Renal pelvis (tissue), 1 donor: ENCODE measurements at regions not wholly inside any gene's neighbourhood (a gene's known extent, or its start where the extent isn't known, plus 50 kb on each side); places are given as distances from the start of the nearest gene placed in this dataset.

Experiments
- DNase-seq: peaks from one replicate; pipeline ENCODE4 v3.0.0-alpha.2; 2013

DNA sequence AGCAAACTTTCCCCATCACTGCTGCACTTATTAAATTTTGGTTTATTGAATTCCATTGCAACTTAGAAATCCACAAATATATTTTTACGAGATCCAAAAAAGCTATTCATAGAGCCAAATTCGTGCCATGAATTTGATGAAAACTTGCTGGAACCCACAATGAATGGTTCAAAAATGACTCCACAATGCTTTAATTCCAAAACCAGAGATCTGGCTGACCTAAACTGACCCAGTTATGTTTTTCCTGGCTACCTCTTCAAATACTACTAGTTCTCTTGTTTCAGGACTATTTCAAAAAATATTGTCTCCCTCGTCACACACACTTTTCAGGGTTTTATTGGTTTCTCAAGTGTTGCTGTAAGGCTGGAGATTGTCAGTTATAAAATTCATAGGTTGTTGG is 474.8 kb downstream of the PDGFC start:
- no peak for DNase-seq

DNA sequence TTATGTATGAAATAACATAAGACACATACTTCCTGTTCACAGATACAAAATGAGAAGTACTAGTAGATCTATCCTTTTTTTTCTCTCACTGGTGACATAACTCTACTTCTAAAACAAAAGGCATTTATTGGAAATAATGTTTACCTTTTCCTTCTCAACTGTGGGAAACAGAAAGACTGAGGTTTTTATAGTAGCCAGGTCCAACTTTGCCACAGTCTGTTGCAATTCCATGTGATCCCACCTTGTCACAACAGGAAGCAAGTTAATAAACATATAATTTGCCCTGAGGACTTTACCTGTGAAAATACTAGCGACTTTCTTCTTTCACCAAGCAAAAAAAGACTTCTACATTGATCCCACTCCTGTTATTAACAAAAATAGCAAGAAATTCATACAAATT is 475.8 kb downstream of the PDGFC start:
- DNase-seq = no peak

DNA sequence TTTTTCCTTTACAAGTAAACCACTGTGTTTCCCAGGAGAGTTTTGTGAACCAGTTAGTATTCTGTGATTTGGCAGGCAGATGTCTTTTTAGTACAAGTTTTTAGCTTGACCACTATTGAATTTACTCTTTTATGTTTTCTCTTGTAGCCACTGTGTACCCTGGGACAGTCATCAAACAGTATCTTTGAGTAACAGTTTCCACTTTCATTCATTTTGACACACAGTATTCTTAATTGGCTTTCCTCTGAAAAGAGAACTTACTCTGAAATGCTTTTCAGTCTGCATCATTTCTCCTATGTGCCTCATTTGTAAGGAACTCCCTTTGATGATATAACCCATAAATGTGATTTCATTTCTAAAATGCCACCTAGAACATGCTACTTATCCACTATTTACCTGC is 476.5 kb downstream of the PDGFC start:
- no peak for DNase-seq

DNA sequence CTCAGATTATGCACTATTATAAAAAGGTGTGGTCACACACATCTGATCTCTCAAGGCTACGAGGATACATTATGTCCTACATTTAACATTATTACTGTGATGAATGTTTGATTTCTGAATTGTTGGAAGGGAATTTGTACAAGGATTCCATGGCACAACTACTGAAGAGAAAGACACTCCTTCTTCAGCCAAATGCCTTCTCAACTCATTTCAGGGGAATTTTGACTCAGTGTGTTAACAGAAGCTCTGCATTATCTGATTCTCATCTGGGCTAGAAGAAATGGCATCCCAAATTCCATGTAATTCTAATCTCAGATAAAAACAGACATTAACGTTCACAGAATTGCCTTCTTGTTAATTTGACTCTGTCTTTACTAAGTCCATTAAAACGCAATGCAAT is 477.7 kb downstream of the PDGFC start:
- no peak for DNase-seq

DNA sequence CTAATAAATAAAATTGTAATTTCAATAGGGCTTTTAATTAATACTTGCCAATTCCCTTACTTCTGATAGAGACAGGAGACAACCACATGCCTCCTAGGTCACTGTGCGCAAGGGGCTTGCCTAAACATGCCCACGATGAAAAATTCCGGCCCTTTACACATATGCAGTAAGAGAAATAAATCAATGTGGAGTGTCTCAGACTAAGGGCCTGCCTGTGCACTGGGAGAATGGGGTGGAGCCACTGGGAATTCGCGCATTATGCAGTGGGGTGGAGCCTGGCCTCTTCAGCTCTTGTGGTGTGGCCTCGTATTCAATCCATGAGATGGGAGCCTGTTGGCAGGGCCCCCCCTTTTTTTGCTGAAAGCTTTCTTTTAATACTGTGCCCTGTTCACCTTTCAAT is 484.5 kb downstream of the PDGFC start:
- DNase-seq = no peak

DNA sequence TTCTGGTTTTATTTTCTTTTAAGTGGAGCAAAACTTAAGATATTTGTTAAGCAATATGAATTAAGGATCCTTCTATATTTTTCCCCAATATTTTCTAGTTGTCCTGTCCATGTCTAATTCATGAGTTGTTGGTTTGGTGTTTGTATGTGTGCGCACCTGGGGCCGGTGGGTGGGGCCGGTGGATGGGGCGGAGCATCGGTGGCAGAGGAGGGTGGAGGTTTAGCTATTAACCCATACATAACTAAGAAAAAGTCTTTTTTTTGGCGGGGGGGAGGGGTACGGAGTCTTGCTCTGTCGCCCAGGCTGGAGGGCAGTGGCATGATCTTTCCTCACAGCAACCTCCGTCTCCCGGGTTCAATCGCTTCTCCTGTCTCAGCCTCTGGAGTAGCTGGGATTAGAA is 489.8 kb downstream of the PDGFC start:
- DNase-seq = no peak

DNA sequence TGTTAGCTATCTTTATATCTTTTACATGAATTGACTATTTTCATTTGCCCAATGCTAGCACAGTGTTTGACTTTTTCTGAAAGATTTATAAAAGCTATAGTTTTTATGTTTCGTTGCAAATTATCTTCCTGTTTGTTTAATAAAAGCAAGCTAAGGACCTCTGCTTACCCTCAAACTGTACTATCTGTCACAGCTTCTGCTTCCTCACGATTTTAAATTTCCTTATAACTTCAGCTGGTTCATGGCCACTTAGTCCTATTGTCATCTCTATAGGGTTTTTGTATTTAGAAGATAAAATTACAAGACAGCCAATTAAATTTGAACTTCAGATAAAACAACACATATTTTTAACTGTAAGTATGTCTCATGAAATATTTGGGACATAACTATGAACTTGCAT is 494.0 kb downstream of the PDGFC start:
- no peak for DNase-seq

DNA sequence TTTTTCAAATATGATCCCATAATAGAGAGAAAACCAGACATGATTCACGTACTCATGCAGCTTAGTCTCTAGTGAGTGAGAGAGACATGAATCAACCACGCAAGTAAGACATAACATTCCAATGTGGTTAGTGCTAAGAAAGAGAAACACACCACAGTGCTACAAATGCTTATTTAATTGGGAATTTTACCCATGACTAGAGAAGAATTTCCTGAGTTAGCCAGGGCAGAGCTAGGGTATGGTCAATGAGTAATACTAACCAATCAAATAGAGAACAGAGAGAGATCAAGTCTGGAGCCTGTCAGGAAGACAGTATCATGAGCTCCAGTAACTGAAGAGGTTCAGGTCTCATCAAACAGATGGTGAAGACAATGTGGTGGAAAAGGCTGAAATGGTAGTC is 495.2 kb downstream of the PDGFC start:
- DNase-seq = no peak

DNA sequence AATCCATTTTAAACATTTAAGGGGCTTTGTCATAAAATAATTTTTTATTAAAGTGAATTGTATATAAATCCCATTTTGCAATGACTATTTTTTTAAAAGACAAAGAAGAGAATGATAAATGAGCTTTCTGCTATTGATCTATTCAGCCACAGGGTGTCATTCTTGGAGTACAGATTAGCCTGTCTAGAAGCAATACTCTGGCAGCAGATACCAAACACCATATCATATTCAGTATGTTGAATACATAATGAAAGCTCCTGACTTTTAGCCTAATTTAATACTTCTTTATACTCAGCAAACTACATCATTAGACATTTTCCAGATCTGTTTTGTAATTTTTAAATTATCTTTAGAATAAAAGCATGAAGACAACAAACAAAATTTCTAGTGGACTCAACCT is 496.3 kb downstream of the PDGFC start:
- DNase-seq = peak; percentile 21

DNA sequence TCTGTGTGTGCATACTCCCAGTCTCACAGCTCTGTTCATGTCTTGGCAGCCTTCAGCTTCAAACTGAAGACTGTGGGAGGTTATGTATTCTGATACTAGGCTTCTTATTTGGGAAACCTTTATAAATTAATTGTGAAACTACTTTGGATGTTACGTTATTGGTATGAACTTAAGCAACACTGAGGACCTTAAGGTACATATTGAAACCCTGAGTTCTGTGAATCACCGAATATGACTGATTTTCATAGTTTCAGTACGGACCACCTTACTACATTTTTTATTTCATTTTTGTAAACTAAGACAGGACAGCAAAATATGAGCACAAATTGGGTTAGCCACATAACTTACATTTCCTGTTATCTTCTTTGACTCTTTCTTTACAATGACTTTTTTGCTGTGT is 498.4 kb downstream of the PDGFC start:
- DNase-seq = no peak

DNA sequence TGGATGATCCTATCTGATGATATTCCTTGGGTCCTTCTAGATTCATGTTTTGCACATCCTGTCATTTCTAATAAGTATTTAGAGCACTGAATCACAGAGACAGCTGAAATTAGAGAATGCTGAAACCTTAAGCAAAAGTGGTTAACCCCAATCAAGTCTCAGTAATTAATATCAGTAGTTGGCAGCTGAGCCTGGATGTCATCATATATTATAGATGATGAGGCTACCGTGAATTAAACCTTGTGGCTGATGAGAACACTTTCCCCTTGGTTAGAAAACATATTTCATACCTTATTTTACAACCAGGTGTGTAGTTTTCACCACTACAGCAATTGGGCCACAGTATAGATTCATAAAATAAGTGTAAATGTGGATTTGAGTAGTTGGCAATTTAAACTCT is 499.0 kb downstream of the PDGFC start:
- no peak for DNase-seq

DNA sequence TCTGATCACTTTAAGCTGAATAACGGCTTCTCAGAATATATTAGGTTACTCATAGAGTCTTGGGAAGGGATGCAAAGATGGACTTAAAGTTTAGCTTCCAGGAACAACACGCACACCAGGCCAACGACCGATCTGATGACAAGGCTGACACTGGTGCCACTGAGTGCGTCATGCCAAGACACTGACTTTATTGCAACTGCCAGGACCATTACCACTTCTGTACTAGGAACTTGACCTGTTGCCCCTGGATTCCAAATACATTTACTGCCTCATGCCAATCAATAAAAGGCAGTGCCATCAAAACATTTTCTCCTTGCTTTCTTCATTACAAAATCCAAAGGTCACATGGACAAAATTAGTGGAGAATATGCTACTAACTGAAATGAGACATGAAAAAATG is 505.9 kb upstream of the CTSO start:
- no peak for DNase-seq

DNA sequence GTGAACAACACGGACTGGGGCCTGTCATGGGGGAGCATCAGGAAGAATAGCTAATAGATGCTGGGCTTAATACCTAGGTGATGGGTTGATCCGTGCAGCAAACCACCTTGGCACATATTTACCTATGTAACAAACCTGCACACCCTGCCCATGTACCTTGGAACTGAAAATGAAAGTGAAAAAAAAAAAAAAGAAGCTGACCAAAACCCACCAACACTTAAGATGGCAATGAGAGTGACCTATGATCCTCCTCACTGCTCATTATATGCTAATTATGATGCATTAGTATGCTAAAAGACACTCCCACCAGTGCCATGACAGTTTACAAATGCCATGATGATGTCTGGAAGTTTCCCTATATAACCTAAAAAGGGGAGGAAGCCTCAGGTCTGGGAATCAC is 503.2 kb upstream of the CTSO start:
- DNase-seq = no peak

DNA sequence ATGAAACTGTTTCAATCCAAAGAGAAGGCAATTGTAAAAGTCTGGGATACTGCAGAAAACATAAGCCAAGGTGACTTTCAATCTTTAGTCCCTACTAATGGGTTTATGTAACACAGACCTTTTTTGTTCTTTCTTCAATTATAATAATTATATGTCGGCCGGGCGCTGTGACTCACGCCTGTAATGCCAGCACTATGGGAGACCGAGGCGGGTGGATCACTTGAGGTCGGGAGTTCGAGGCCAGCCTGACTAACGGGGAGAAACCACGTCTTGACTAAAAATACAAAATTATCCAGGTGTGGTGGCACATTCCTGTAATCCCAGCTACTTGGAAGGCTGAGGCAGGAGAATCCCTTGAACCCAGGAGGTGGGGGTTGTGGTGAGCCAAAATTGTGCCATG is 489.8 kb upstream of the CTSO start:
- DNase-seq = no peak

DNA sequence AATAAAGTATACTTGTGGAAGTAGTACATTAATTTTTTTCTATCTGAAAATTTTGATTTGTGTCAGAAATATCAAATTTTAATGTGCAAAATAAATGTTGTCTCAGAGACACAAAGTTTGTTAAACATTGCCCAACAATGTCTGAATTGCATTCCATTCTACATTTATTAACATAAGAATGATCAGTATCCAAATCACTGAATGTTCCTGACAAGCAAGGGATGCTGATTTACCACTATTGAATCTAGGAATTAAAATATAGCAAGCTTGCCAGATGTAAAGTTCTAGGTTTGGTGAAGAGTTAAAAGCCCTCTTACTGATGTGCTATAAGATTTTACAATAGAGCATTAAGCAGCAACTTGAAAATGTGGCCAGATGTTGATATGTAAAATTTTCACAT is 489.2 kb upstream of the CTSO start:
- DNase-seq = no peak

DNA sequence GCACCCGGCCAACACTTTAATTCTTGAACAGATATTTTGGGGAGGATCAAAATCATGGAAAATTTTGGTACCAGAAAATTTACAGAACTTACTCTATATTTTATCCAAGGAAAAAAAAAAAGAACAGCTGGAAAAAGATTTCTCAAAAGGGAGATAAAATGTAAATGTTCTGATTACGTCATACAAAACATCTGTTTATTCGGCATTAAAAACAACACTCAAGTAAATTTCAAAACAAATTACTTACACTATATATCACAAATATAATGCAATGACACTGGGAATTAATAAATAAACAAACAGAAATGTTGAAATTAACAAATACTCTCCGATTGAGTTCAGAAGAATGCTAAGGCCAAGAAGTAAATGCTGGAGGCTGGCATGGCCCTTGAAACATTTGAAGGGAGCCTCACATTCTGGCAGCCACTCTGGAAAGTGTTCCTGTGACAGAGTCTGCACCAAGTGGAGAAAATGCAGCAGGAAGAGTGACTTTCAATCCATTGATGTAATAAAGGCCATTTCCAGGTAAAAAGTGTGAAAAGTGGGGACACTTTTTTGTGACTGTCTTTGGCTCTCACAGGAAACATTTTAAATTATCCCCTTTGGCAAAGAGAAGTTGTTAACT is 486.0 kb upstream of the CTSO start:
- no peak for DNase-seq

DNA sequence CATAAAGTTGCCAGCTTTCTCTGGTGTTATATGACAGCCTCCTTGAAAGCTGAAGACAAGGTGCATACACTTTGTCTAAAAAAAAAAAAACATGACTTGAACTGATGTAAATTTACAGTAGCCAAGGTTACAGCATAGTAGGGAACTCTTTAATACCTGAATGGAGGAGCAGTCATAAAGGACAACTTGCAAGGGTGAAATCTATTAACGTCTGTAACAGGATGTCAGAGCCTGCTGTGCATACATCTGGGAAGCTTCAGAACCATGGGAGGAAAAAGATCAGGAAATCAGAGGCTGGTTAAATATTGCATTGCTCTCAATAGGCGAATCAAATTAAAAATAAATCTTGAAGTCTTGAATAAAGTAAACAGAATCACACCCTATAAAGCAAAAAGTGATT is 484.0 kb upstream of the CTSO start:
- DNase-seq = no peak

DNA sequence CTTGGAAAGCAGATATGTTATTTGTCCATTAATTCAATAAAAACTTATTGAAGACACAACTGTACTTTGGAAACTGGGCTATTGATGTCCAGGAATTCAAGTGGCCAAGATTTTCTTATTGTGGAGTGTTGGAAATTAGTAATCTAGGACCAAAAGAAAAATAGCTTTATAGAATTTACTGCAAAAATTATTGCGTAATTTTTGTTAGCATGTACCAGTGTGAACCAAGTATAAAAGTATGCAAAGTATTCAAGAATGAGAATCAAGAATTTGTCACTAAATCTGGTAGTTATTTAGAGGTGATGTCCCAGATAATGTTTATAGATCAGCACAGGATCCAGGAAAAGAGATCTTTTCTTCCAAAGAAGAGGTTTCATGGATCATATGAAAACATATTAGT is 468.9 kb upstream of the CTSO start:
- DNase-seq = no peak

DNA sequence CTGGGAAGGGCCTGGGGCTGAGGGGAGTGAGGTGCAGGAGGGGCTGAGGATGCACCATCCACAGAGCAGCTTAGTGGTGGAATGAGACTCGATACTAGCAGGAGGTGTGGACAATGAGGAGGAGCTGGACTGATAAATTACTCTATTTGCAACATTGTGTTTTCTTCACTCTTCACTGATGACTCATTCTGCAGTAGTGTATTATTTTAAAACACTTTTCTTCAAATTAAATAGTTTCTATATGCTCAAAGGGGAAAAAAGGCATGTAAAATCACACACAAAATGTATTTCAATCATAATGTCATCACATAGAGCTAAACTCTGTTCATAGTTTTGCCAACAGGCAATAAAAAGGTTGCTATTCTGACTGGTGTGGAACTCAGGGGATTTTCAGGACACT is 467.0 kb upstream of the CTSO start:
- no peak for DNase-seq

DNA sequence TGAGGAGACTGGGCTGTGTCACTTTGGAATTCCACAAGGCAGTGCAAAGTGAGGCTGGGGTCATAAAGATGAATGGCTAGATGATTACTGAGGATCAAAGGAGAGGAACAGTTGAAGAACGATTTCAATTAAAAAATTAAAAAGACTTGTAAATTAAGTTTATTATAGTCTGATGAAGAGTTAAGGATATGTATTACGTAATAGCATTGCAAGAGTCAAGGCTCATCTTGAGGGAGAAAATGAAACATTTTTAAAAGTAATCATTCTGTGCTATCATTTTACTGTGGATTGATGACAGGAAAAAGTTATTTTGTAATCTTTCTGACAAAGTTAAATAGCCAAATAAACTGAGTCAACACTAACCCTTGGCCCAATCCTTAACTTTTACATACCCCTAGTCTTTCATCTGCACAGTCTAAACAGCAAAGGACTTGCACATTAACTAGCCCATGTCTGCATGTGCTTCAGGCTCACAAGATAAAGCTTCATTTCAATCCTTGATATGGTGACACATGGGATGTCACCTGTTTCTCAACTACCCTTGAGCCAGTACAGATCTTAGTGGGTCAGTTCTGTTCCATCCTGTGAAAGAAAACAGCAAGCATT is 465.5 kb upstream of the CTSO start:
- DNase-seq = no peak

DNA sequence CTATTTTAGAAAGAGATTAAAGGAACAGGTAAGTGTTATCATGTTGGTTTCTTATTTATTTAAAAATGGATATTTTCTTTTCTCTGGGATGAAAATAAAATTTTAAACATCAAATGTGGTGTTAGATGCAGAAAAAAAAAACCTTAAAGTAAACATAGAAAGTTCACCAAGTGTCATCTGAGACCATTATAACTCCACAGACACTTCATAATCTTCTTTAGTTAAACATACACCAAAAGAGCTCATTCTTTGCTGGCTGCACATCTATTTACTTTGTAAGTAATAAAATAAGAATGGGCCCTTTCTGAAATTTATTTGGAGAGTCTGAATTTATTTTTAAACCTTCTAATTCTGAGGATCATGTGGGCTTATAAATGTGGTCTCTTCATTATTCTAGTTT is 460.7 kb upstream of the CTSO start:
- no peak for DNase-seq

DNA sequence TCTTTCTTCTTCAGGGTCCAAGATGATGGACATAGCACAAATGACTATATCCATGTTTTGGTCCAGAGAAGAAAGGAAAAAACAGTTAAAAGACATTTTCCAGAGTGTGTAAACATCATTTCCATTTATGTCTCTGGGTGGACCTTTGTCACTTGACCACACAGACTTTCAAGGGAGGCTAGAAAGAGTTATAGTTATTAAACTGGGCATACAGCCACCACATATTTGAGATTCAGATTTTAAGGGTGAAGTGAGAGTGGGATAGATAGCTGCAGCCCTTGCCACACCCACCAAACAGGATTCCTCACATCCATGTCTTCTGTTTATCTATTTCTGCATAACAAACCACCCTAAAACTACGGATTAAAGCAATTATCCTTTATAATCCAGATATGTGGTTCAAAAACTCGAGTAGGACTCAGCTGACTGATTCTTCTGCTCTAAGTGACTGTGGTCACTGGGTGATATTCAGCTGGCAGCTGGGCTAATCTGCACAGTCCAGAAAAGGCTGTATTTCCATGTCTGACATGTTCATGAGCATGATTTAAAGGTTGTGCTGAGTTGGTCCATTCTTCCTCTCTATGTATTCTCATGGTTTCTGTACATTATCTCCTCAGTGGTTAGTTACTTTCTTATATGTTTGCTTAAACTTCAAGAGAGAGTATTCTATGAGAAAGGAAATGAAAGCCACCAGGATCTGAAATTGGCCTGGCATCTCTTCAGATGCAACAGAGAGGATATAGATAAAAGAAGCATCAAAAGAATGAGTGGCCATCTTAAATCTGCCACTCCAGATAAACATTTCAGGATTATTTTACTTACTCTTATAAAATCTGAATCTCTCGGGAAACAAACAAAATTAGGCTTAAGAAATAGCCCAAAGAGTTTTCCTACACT is 459.8 kb upstream of the CTSO start:
- peak; percentile 22 for DNase-seq

DNA sequence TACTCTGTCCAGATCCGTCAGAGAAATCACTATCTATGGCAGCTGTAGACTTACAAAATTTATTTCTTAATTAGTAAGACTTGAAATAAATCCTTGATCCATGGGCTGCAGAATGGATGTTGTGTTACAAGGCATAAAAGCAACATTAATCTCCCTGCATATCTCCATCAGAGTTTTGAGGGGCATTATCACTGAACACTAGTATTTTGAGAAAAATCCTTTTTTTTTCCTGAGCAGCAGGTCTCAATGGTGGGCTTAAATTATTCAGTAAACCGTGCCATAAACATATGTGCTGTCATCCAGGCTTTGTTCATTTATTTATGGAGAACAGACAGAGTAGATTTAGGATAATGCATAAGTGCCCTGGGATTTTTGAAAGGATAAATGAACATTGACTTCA is 457.9 kb upstream of the CTSO start:
- no peak for DNase-seq

DNA sequence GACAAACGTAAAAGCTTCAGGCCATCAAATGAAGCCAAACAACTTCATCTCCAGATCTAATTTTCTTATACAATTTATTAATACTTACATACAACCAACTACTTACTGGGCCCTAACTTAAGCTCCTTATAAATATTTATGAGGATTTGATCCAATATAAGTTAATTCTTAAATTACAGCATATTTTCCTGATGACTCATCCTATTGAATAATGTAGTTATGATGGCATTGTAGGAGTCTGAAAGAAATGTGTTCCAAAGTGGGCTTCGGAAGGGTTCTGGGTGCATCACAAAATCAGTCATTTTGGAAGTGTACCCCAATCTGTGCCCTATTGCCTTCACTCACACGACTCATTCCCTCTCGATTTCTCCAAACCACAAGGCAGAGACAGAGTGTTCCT is 455.1 kb upstream of the CTSO start:
- DNase-seq = no peak
